ENCODE measurements at regions not wholly inside any gene's neighbourhood (a gene's known extent, or its start where the extent isn't known, plus 50 kb on each side); places are given as distances from the start of the nearest gene placed in this dataset.
A peak's percentile ranks its signal among the peaks of the same experiment; 100 is the strongest.
"Not testable (repeated sequence)": the region's sequence is repeated elsewhere in the genome, so short reads cannot be mapped to it uniquely, and the experiment has no call there.

- no peak for DNase-seq (ENCODE audit: low spot score)
- FAIRE-seq, result no peak
These were observed 134.8 kb downstream of the ADCYAP1 start for GRCh38 chr18:1039421-1039820.

DNA sequence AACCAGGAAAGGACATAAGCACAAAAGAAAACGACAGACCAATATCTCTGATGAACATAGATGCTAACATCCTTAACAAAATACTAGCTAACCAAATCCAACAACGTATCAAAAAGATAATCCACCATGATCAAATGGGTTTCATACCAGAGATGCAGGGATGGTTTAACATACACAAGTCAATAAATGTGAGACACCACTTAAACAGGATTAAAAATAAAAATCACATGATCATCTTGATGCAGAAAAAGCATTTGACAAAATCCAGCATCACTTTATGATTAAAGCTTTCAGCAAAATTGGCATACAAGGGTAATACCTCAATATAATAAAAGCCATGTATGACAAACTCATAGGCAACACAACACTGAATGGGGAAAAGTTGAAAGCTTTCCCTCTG is 138.4 kb downstream of the ADCYAP1 start:
- not testable (repeated sequence) for DNase-seq (ENCODE audit: low spot score); FAIRE-seq

GRCh38 chr18:1045658-1046057 is 141.0 kb downstream of the ADCYAP1 start:
- DNase-seq (ENCODE audit: low spot score), result no peak
- no peak for FAIRE-seq

DNA sequence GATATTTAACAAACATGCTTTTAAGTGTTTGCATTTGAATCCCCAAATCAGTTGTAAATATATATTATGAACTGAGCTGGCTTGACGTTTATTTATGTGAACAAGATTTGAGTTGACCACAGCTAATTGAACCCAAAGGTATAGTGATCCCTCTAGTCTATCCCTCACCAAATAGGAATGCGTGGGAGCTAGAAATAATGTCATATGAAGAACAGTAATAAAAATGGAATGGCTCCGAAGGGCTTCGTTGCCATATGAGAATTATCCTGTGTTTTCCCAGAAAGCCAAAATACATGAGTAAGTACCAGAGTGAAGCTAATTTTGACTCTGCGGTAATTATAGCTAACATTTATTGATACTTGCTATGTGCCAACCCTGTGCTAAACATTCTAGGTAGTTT is 142.7 kb downstream of the ADCYAP1 start:
- DNase-seq (ENCODE audit: low spot score), result no peak

DNA sequence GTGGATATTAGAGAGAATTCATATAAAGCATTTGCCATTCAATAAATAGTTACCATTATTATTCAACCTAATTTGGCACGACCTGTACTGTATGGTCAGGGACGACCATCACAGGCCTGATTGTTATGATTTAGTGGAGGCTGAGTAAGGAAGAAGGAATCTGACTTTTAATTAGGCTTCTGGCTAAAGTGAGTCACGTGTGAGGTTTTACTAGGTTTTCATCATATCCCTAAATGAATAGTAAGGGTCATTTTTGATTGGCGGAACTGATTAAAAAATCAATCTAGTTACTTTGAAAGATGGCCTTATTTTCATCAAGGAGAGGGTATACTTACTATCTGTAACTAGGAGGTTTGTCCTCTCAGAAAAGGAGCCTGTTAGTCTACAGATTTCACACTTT is 143.4 kb downstream of the ADCYAP1 start:
- DNase-seq (ENCODE audit: low spot score) (no peak), FAIRE-seq (no peak)

More for the DNA sequence above, 142.7 kb downstream of the ADCYAP1 start:
- FAIRE-seq, result no peak

- no peak for DNase-seq (ENCODE audit: low spot score)
- no peak for FAIRE-seq
These were observed 144.5 kb downstream of the ADCYAP1 start for GRCh38 chr18:1049173-1049572.

DNA sequence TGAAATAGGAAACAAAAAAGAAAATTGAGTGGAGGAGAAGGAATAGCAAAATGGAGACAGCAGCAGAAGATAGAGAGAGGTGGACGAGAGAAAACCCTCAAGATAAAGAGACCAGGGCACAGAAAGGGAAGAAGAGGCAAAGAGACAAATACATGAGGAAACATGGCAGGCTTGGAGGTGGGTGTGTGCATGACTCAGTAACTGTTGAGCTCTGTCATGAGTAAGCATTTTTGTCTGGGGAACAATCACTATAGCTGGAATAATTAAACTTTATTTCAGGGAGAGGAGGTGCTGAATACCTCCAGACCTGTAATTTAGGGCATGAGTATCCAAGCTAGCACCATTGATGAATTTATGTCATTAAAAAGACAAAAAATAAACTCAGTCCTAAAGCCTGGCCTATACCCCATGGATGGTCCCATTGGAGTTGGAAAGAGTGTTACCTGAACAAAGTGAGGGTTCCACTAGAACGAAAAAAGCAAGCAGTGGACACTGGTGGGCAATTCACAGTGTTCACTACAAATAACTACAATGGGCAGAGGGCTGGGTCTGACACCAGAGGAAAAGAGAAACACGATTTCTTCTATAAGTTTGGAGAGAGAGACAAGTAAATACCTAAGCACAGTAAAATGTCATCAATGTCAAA is 145.5 kb downstream of the ADCYAP1 start:
- DNase-seq (ENCODE audit: low spot score) (peak; percentile 23), FAIRE-seq (no peak)

GRCh38 chr18:1052301-1052700 is 147.6 kb downstream of the ADCYAP1 start:
- no peak for DNase-seq (ENCODE audit: low spot score)
- no peak for FAIRE-seq

GRCh38 chr18:1053331-1054315 is 149.0 kb downstream of the ADCYAP1 start:
- FAIRE-seq (no peak), DNase-seq (ENCODE audit: low spot score) (no peak)

DNA sequence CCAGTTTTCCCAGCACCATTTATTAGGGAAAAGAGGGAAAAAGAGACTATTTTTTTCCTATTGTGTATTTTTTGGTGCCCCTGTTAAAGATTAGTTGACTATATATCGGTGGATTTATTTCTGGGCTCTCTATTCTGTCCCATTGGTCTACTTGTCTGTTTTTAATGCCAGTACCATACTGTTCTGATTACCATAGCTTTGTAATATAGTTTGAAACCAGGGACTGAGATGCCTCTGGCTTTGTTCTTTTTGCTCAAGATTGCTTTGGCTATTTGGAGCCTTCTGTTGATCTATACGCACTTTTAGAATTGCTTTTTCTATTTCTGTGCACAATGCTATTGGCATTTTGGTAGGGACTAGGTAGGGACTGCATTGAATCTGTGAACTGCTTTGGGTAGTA is 151.7 kb downstream of the ADCYAP1 start:
- no peak for FAIRE-seq
- no peak for DNase-seq (ENCODE audit: low spot score)

DNA sequence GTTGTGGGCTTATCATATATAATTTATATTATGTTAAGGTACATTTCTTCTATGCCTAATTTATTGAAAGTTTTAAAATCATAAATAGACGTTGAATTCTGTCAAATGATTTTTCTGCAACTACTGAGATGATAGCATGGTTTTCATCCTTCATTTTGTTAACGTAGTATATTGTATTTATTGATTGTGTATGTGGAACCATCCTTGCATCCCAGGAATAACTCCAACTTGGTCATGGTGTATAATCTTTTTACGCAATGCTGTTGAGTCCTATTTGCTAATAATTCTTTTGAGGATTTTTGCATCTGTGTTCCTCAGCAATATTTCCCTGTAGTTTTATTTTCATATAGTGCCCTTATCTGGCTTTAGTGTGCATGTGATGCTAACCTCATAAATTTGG is 152.7 kb downstream of the ADCYAP1 start:
- FAIRE-seq, result no peak
- DNase-seq (ENCODE audit: low spot score), result no peak

- no peak for DNase-seq (ENCODE audit: low spot score)
- no peak for FAIRE-seq
These were observed 157.9 kb downstream of the ADCYAP1 start for GRCh38 chr18:1062588-1062987.

- FAIRE-seq (no peak), DNase-seq (ENCODE audit: low spot score) (no peak)
These were observed 170.7 kb downstream of the ADCYAP1 start for GRCh38 chr18:1075322-1075721.

DNA sequence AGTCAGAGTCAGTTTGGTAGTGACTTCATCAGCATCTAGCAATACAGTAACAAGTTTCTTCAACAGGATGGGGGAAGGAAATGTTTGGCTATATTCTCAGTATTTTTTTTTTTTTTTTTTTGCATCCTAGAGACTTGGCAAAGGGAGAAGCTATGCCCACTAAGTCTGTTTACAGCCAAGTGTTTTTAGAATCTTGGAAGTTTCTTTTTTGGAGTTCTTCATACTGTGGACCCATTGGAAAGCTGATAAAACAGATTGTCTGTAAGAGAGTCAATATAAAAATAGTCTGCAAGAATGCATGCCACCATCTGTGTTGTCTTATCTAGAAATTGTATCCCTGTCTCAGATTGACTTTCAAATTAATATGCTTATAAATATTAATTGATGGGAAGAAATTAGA is 171.2 kb downstream of the ADCYAP1 start:
- DNase-seq (ENCODE audit: low spot score) (no peak), FAIRE-seq (no peak)

GRCh38 chr18:1078301-1078700 is 173.6 kb downstream of the ADCYAP1 start:
- no peak for DNase-seq (ENCODE audit: low spot score)
- no peak for FAIRE-seq

- not testable (repeated sequence) for FAIRE-seq; DNase-seq (ENCODE audit: low spot score)
These were observed 179.0 kb downstream of the ADCYAP1 start for GRCh38 chr18:1083675-1084074.

DNA sequence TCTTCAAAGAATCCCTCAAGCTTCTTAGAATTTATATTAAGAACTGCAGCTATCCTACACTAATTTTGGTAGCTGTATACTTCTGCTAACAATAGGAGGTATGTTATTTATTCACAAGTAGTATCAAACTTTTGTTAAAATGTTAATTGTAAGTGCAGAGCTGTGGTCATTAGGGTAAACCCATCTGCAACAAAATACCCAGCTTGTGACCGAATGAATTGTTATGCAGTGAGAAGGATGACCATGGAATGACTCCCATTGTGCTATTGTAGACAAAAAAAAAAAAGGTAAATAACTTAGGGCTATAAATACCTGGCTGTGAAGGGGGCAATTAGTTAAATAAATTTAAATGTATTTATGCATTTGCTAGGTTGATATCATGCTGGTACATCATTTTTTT is 186.1 kb downstream of the ADCYAP1 start:
- FAIRE-seq (no peak), DNase-seq (ENCODE audit: low spot score) (no peak)

- FAIRE-seq (no peak), DNase-seq (ENCODE audit: low spot score) (no peak)
These were observed 187.6 kb downstream of the ADCYAP1 start for GRCh38 chr18:1092228-1092627.

GRCh38 chr18:1094409-1094808 is 189.7 kb downstream of the ADCYAP1 start:
- FAIRE-seq (peak; percentile 90), DNase-seq (ENCODE audit: low spot score) (peak; percentile 75)

- FAIRE-seq; DNase-seq (ENCODE audit: low spot score): not testable (repeated sequence)
These were observed 193.5 kb downstream of the ADCYAP1 start for GRCh38 chr18:1097991-1098735.

- FAIRE-seq (no peak), DNase-seq (ENCODE audit: low spot score) (no peak)
These were observed 198.2 kb downstream of the ADCYAP1 start for GRCh38 chr18:1102848-1103247.

DNA sequence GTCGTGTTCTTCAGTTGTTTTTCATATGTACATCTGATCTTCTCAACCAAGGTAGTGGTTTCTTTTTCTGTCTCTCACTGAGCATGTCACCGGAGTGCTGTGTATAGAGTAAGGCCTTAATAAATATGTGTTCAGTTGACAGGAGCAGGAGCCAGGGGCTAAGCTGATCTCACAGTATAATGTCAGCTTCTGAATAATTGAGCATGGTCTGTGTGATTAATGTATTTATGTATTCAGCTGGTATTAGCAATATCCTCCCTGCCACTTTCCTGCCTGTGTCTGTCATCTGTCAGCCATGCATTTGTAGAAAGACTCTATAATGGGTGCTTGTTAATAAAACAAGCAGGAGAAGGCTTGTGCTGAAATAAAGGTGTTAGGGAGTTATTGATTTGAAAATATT is 198.9 kb downstream of the ADCYAP1 start:
- no peak for DNase-seq (ENCODE audit: low spot score)
- no peak for FAIRE-seq

All from RCC 7860 (cell line).